HUES48 (cell line): ENCODE measurements at regions not wholly inside any gene's neighbourhood (a gene's known extent, or its start where the extent isn't known, plus 50 kb on each side); places are given as distances from the start of the nearest gene placed in this dataset.

Experiments
- H3K27ac ChIP-seq: one replicate; pipeline ENCODE4 v1.7.0; 2013; ENCODE audit warnings: low read depth, low read length, inconsistent platforms
- H3K27me3 ChIP-seq: 2 replicates; pipeline ENCODE4 v1.6.1; 2013; ENCODE audit warnings: mild to moderate bottlenecking, low read length; ENCODE audit not compliant: control insufficient read depth, insufficient read depth
- H3K36me3 ChIP-seq: 2 replicates; pipeline ENCODE4 v1.6.1; 2013; ENCODE audit warnings: low read length; ENCODE audit not compliant: control insufficient read depth, insufficient read depth
- H3K4me1 ChIP-seq: 2 replicates; pipeline ENCODE4 v1.6.1; 2013; ENCODE audit warnings: mild to moderate bottlenecking, low read length; ENCODE audit not compliant: control insufficient read depth, insufficient read depth
- H3K4me3 ChIP-seq: 2 replicates; pipeline ENCODE4 v1.5.1; 2013; ENCODE audit warnings: mild to moderate bottlenecking, low read depth, low read length
- H3K9ac ChIP-seq: 2 replicates; pipeline ENCODE4 v1.6.1; 2013; ENCODE audit warnings: mild to moderate bottlenecking, low read depth, low read length, moderate library complexity
- H3K9me3 ChIP-seq: 2 replicates; pipeline ENCODE4 v1.6.1; 2013; ENCODE audit warnings: low read length; ENCODE audit not compliant: control insufficient read depth, insufficient read depth

DNA sequence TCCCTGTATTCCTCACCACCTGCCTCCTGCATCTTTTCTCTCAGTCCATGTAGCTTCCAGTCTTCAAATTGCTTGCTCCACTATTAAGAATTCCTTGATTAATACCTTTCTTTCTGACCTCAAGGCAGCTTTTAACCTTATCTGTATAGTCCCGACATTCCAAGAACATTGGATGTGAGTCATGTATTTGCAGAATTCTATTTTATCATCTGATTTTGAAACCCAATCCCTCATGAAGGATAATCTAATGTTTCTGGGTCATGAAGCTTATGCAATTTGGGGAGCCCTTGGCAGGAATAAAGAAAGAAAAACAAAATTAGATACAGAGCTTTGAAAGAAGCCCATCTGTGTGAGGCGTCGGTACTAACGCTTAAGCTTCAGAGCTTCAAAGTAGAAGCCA lies 63.4 kb upstream of the CCND2 start:
- peaks cover 3% of the 10 kb centered on the region for H3K4me1 ChIP-seq
- H3K27ac ChIP-seq, result no peak overlapping the region
- no peaks in the 10 kb centered on the region for H3K27me3 ChIP-seq
- no peak overlapping the region for H3K4me3 ChIP-seq
- no peaks in the 10 kb centered on the region for H3K36me3 ChIP-seq
- H3K9me3 ChIP-seq, result no peaks in the 10 kb centered on the region
- no peak overlapping the region for H3K9ac ChIP-seq

DNA sequence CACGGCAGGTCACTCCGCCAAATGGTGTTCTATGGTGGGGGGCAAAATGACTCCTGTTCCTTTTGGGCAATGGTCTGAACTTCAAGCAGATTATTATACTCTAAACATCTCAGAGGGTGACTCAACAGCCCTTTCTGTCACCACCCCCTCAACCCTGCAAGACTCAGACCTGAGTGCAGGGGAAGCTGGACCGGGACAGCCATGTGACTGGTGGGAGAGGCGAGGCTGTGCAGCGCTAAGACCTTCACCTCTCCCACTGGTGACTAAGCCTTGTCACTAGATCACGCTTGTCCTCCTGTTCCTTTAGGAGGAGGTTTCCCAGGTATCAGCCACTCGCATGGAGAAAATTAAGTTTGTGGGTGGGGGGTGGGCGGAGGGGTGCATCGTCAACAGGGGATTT lies 67.1 kb upstream of the CCND2 start:
- H3K27me3 ChIP-seq, result no peaks in the 10 kb centered on the region
- peaks cover 38% of the 10 kb centered on the region for H3K4me1 ChIP-seq
- no peaks in the 10 kb centered on the region for H3K9me3 ChIP-seq
- no peak overlapping the region for H3K27ac ChIP-seq
- H3K4me3 ChIP-seq, result no peak overlapping the region
- H3K9ac ChIP-seq, result no peak overlapping the region
- no peaks in the 10 kb centered on the region for H3K36me3 ChIP-seq

DNA sequence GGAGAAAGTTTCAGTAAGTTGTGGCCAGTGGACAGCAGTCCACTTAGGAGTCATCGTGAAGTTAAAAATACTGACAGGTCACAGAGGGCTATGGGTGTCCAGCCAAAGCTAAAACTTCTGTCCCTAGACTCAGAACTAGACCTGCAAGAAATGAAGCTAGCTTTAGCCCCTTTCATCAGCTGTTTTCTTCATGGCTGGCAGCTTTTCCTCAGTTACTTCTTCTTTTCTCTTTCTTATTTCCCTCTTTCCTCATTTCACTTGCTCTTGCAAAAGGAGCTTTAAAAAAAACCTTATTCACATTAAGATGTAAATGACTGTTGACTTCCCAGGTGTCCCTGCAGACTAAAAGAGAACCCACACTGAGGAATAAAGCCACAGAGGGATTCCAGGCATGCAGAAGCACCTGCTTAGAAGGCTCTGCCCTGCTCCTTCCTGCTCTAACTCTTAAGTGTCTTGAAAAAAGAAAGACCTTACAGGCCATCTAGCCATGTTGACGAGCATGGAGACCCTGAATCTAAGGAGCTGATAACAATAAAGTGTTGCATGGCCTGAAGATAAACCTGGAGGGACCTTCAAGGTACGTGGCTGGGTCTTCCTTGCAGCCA lies 69.7 kb upstream of the CCND2 start:
- Histone ChIP-seq H3K27me3 (no peaks in the 10 kb centered on the region), H3K27ac (peak overlapping the region; percentile 83), H3K9ac (peak overlapping the region; percentile 22; the same call in 1 of the 2 replicates), H3K4me1 (peaks cover 45% of the 10 kb centered on the region), H3K4me3 (peak overlapping the region; percentile 36), H3K9me3 (no peaks in the 10 kb centered on the region), H3K36me3 (no peaks in the 10 kb centered on the region)

DNA sequence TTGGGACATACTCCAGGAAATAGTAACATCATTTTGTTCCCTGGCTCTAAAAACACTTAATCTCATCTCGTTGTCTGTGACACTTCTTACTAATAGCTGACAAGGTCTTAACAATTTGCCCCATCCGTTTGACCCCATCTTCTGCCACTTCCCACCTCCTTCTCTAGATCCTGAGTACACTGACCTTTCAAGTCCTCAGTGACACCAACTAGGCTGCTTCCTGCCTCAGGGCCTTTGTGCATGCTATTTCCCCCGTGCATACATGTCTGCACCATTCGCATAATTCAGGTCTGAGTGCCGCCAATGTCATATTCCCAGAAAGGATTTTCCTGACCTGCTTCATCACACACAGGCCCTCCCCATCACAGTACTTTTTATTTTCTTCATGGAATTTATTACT lies 70.6 kb upstream of the CCND2 start:
- no peaks in the 10 kb centered on the region for H3K9me3 ChIP-seq
- no peaks in the 10 kb centered on the region for H3K36me3 ChIP-seq
- H3K27me3 ChIP-seq, result no peaks in the 10 kb centered on the region
- no peak overlapping the region for H3K9ac ChIP-seq
- H3K27ac ChIP-seq, result no peak overlapping the region
- peaks cover 45% of the 10 kb centered on the region for H3K4me1 ChIP-seq
- no peak overlapping the region for H3K4me3 ChIP-seq

DNA sequence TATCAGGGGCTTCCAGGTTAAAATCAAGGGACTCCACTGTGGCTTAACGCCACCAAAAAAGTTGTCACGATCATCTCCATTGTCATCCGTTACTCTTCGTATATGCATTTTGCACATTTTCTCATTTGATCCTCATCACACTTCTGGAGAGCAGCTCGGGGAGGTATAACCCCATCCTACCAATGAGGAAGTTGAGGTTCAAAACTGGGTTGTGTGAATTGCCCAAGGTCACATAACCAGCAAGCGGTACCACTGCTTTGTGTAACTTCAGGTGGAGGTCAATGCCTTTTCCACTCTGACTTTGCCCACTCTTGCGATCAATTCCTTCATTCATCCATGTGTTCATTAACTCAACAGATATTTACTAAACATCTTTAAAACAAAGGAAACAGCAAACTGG lies 71.1 kb upstream of the CCND2 start:
- H3K27me3 ChIP-seq, result no peaks in the 10 kb centered on the region
- peaks cover 45% of the 10 kb centered on the region for H3K4me1 ChIP-seq
- H3K27ac ChIP-seq, result no peak overlapping the region
- H3K9ac ChIP-seq, result no peak overlapping the region
- H3K9me3 ChIP-seq, result no peaks in the 10 kb centered on the region
- H3K36me3 ChIP-seq, result no peaks in the 10 kb centered on the region
- H3K4me3 ChIP-seq, result no peak overlapping the region

DNA sequence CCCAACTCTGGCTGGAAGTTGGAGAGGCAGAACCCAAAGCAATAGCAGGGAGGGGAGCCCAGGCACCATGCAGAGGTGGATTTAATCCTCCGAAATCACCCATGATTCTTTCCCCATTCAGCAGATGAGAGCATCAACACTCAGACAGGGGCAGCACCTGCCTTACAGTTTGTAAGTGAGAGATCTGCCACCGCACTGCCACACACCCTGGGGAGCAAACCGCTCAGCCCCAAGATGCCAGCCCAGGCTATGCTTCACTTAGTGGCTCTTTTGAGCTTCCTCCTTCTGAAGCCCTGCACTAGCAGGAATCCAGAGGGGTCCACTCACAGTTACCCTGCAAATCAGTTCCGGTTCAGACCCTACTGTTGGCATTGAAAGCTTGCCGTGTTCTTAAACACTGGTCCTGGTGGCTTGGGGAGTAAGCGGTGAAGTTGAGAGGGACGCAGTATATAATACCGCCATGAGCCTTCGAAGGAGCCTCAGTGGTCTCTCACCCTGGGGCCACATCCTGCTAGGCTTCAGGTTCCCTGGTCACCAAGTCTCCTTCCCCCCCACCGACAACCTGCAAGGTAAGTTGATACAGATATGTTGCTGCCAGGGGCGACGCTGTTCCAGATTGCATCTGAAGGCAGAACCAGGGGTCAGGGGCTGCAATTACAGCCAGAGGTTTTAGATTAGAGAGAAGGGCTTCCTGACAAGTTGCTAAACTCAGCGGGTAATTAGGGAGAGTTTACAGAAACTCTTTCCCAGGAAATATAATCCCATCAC lies 72.0 kb upstream of the CCND2 start:
- peaks cover 45% of the 10 kb centered on the region for H3K4me1 ChIP-seq
- H3K9me3 ChIP-seq, result no peaks in the 10 kb centered on the region
- no peak overlapping the region for H3K27ac ChIP-seq
- no peak overlapping the region for H3K9ac ChIP-seq
- H3K27me3 ChIP-seq, result no peaks in the 10 kb centered on the region
- H3K4me3 ChIP-seq, result no peak overlapping the region
- H3K36me3 ChIP-seq, result no peaks in the 10 kb centered on the region

DNA sequence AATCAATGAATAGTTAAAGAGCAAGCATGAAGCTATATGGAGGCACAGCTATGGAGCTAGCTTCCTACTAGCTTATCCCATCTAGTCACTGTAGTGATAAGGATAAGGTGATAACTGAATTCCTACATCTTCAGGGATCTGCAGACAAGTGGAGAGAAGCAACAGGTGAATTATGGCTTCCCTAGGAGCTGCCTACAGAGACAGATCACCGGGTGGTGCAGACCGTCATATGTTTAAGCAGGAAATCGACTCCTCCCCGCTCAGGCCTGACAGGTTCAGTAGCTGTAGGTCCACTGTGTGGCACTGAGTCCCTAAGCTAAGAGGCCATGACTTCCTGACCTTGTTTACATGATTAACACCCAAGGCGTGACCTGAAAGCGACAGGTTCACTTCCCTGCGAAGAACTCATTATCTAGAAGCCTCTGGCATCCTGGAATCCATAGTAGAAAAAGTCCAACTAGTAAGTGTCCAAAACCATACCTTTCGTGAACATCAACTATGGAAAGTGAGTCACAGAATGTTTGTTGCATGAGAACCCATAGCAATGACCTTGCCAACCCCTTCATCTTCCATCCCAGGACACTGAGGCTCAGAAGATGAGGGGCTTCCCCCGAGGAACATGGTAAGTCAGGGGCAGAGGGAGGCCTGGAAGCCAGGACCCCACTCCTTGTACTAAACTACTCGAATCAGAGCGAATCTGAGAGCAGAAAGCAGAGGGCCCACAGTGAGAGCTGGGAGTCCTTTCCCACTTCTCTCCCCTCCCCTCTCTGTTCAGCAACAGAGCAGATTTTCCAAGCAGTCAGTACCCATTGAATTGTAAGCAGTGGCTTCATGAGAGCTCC lies 75.4 kb upstream of the CCND2 start:
- Histone ChIP-seq H3K4me1 (peaks cover 24% of the 10 kb centered on the region), H3K27ac (no peak overlapping the region), H3K9me3 (no peaks in the 10 kb centered on the region), H3K9ac (no peak overlapping the region), H3K27me3 (no peaks in the 10 kb centered on the region), H3K36me3 (no peaks in the 10 kb centered on the region), H3K4me3 (no peak overlapping the region)

DNA sequence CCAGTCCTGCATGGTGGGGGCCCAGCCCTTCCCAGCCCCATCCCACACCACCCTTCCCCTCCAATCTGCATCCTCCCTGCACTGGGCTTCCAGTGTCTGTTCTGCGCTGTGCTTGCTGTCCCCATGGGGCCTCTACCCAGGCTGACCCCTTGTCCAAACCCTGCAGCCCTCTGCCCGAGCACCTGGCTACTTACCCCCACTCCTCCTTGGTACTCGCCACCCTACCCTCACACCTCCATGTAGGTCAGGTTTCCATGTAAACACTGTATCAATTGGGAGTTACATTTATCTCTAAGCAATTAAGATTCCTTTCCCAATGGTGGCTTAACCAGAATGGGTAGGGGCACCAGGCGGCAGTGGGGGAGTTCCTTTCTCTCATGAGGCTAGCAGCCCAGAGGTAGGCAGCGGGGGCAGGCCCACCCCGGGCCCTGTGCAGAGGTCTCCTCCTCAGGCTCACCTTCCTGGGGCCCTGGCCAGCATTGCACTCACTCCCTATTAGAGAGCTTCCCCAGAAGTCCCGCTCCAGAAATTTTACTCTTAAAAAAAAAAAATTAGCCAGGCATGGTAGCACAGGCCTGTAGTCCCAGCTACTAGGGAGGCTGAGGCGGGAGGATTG lies 76.6 kb upstream of the CCND2 start:
- Histone ChIP-seq H3K27me3 (no peaks in the 10 kb centered on the region), H3K4me3 (no peak overlapping the region), H3K9me3 (no peaks in the 10 kb centered on the region), H3K9ac (no peak overlapping the region), H3K27ac (no peak overlapping the region), H3K4me1 (peaks cover 12% of the 10 kb centered on the region; the same call in 1 of the 2 replicates), H3K36me3 (no peaks in the 10 kb centered on the region)

DNA sequence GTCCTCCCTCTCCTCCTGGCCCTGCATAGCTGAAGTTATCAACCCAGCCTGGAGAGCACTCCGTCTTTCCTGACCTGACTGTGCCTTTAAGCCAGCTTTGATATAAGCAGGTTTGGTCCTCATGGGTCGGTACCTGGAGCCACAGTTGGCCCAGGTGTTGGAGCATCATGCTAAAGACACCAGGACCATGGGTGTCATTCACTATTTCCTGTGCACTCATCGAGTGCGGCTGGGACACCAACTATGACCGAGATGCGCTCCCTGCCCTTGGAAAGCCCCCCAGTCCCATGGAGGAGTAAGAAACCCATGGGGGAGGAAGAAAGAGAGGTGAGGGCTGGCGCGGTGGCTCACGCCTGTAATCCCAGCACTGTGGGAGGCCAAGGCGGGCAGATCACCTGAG lies 78.9 kb upstream of the CCND2 start:
- H3K4me3 ChIP-seq, result no peak overlapping the region
- no peaks in the 10 kb centered on the region for H3K9me3 ChIP-seq
- peaks cover 4% of the 10 kb centered on the region; the same call in 1 of the 2 replicates for H3K4me1 ChIP-seq
- H3K9ac ChIP-seq, result no peak overlapping the region
- no peak overlapping the region for H3K27ac ChIP-seq
- H3K36me3 ChIP-seq, result no peaks in the 10 kb centered on the region
- H3K27me3 ChIP-seq, result no peaks in the 10 kb centered on the region

DNA sequence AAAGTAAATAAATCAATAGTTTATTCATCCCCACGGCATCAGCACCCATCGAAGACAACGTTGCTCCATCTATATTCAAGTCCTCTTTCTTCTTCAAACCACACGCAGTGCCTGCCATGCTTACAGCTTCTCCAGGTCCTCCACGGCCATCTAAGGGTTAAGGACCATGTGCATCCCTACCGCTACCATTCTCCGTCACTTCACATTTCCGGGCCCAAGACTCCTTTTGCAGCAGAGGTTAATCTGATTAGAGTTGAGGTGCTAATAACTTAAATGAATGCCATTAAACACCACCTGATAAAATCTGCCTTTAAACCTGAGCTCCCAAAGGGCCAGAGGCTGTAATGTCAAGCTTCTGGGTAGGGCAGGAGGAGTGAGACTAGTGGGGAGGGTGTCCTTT lies 79.7 kb upstream of the CCND2 start:
- Histone ChIP-seq H3K4me3 (no peak overlapping the region), H3K9me3 (no peaks in the 10 kb centered on the region), H3K27me3 (no peaks in the 10 kb centered on the region), H3K4me1 (peaks cover 4% of the 10 kb centered on the region; the same call in 1 of the 2 replicates), H3K27ac (no peak overlapping the region), H3K9ac (no peak overlapping the region), H3K36me3 (no peaks in the 10 kb centered on the region)
